SK-N-SH treated with all-trans-retinoic acid at 6 μM for 48 hours (cell line): ENCODE measurements at regions not wholly inside any gene's neighbourhood (a gene's known extent, or its start where the extent isn't known, plus 50 kb on each side); places are given as distances from the start of the nearest gene placed in this dataset.

Source experiments
- ATAC-seq: fragments of 200-7000 bp; cut with Tn5 transposase; 3 replicates; pipeline ENCODE4 v1.9.1; 2020; ENCODE audit warnings: mild to moderate bottlenecking, moderate library complexity
- ARNTL ChIP-seq: fragments of 450-650 bp; formaldehyde crosslinking; IDR thresholded peaks from 2 replicates; pipeline ENCODE4 v1.5.0; 2020; ENCODE audit warnings: low read depth, mild to moderate bottlenecking, moderate library complexity, borderline replicate concordance
- BACH2 ChIP-seq: fragments of 250-450 bp; sonication (Bioruptor Pico); IDR thresholded peaks from 2 replicates; pipeline ENCODE4 v1.9.0; 2021; ENCODE audit warnings: mild to moderate bottlenecking, borderline replicate concordance
- CSDC2 ChIP-seq: fragments of 250-450 bp; sonication (Bioruptor Pico); IDR thresholded peaks from 2 replicates; pipeline ENCODE4 v1.5.0; 2020; ENCODE audit warnings: mild to moderate bottlenecking, moderate library complexity
- ESRRG ChIP-seq: fragments of 250-450 bp; sonication (Bioruptor Pico); IDR thresholded peaks from 2 replicates; pipeline ENCODE4 v1.6.1; 2021; ENCODE audit warnings: mild to moderate bottlenecking
- GLIS3 ChIP-seq: fragments of 250-450 bp; sonication (Bioruptor Pico); IDR thresholded peaks from 2 replicates; pipeline ENCODE4 v1.5.0; 2020; ENCODE audit warnings: mild to moderate bottlenecking, moderate library complexity
- ISL1 ChIP-seq: fragments of 250-450 bp; sonication (Bioruptor Pico); IDR thresholded peaks from 2 replicates; pipeline ENCODE4 v2.1.2; 2022; ENCODE audit warnings: mild to moderate bottlenecking, moderate library complexity
- OSR1 ChIP-seq: fragments of 250-450 bp; sonication (Bioruptor Pico); IDR thresholded peaks from 2 replicates; pipeline ENCODE4 v1.8.0; 2022; ENCODE audit warnings: moderate library complexity, mild to moderate bottlenecking, inconsistent platforms
- PATZ1 ChIP-seq: fragments of 250-450 bp; sonication (Bioruptor Pico); IDR thresholded peaks from 2 replicates; pipeline ENCODE4 v1.8.0; 2020; ENCODE audit warnings: mild to moderate bottlenecking, moderate library complexity, borderline replicate concordance
- PPARA ChIP-seq: fragments of 250-450 bp; sonication (Bioruptor Pico); IDR thresholded peaks from 2 replicates; pipeline ENCODE4 v1.5.0; 2020; ENCODE audit warnings: mild to moderate bottlenecking, borderline replicate concordance
- RARB ChIP-seq: fragments of 250-450 bp; sonication (Bioruptor Pico); IDR thresholded peaks from 2 replicates; pipeline ENCODE4 v1.8.0; 2021; ENCODE audit warnings: mild to moderate bottlenecking, moderate library complexity
- SNAI2 ChIP-seq: fragments of 250-450 bp; sonication (Bioruptor Pico); IDR thresholded peaks from 2 replicates; pipeline ENCODE4 v1.5.0; 2020; ENCODE audit warnings: mild to moderate bottlenecking, moderate library complexity
- TCF4 ChIP-seq: fragments of 250-450 bp; sonication (Bioruptor Pico); IDR thresholded peaks from 2 replicates; pipeline ENCODE4 v1.8.0; 2021; ENCODE audit warnings: mild to moderate bottlenecking, moderate library complexity, borderline replicate concordance
- TOX ChIP-seq: fragments of 250-450 bp; sonication (Bioruptor Pico); IDR thresholded peaks from 2 replicates; pipeline ENCODE4 v1.8.0; 2021; ENCODE audit warnings: mild to moderate bottlenecking, moderate library complexity, borderline replicate concordance
- ZC3H10 ChIP-seq: fragments of 250-450 bp; sonication (Bioruptor Pico); IDR thresholded peaks from 2 replicates; pipeline ENCODE4 v1.5.1; 2021; ENCODE audit warnings: mild to moderate bottlenecking, moderate library complexity
- ZFP30 ChIP-seq: fragments of 450-650 bp; formaldehyde crosslinking; IDR thresholded peaks from 2 replicates; pipeline ENCODE4 v1.5.0; 2022; ENCODE audit warnings: mild to moderate bottlenecking, moderate library complexity
- ZNF565 ChIP-seq: fragments of 450-650 bp; formaldehyde crosslinking; conservative IDR thresholded peaks from 2 replicates; pipeline ENCODE4 v1.5.0; 2020; ENCODE audit warnings: low read depth, mild to moderate bottlenecking, moderate library complexity
- ZNF70 ChIP-seq: fragments of 450-650 bp; formaldehyde crosslinking; IDR thresholded peaks from 2 replicates; pipeline ENCODE4 v1.5.0; 2020; ENCODE audit warnings: mild to moderate bottlenecking, moderate library complexity
- TF ChIP-seq, protein P1 (sequence below): fragments of 250-450 bp; sonication (Bioruptor Pico); IDR thresholded peaks from 2 replicates; pipeline ENCODE4 v1.8.0; 2021; ENCODE audit warnings: low read depth, mild to moderate bottlenecking, moderate library complexity, borderline replicate concordance
- TF ChIP-seq, protein P2 (sequence below): fragments of 250-450 bp; sonication (Bioruptor Pico); IDR thresholded peaks from 2 replicates; pipeline ENCODE4 v1.5.0; 2020; ENCODE audit warnings: mild to moderate bottlenecking, moderate library complexity

DNA sequence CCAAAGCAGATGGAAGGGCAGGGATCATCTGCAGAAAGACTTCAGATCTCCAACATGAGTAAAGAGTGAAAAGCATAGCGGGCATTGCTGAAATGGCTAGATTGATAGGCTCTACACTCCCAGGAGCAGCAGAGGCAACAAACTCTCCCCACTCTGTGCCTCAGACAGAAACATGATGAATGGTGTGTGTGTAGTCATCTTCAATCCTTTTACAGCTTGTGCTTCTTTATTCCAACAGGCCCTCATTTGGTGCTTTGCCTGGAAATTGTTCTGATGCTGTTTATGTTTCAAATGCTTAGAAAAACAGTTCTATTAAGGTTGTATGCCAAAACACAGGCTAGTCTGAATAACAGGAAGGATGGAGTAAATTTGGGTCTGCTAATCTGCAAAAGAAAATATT, 176.2 kb downstream of the DMRTA1 start:
- ATAC-seq, result no peak

DNA sequence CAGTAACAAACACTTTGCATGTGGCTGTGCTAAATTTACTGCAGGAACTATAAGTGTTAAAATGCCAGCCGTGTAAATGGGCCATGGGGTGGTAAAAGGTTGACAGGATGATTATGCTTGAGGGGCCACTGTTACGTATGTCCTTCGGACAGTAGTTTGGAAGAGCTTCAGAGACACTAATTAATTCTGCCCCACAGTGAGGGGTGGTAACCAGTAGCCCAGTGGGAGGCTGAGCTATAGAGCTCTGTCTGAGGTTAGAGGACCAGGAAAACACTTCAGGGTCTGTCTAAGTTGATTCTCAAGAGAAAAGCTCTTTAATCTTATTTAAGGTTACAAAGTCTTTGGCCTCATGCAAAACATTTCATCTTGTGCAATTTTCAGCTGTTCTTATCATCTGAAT, 176.6 kb downstream of the DMRTA1 start:
- no peak for TF ChIP-seq ISL1 (CRISPR knock-in tag)
- TF ChIP-seq, protein P1, sequence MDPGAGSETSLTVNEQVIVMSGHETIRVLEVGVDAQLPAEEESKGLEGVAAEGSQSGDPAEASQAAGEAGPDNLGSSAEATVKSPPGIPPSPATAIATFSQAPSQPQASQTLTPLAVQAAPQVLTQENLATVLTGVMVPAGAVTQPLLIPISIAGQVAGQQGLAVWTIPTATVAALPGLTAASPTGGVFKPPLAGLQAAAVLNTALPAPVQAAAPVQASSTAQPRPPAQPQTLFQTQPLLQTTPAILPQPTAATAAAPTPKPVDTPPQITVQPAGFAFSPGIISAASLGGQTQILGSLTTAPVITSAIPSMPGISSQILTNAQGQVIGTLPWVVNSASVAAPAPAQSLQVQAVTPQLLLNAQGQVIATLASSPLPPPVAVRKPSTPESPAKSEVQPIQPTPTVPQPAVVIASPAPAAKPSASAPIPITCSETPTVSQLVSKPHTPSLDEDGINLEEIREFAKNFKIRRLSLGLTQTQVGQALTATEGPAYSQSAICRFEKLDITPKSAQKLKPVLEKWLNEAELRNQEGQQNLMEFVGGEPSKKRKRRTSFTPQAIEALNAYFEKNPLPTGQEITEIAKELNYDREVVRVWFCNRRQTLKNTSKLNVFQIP, result no peak
- no peak for TF ChIP-seq BACH2 (CRISPR knock-in tag)
- TF ChIP-seq ESRRG (CRISPR knock-in tag), result no peak
- no peak for TF ChIP-seq TCF4 (CRISPR knock-in tag)
- TF ChIP-seq RARB (CRISPR knock-in tag), result no peak
- TF ChIP-seq ZFP30 (CRISPR knock-in tag), result no peak
- no peak for ATAC-seq

More for the DNA sequence above, 176.2 kb downstream of the DMRTA1 start:
- no peak for TF ChIP-seq ZC3H10 (CRISPR knock-in tag)
- TF ChIP-seq ARNTL (CRISPR knock-in tag), result no peak
- TF ChIP-seq GLIS3 (CRISPR knock-in tag), result no peak
- no peak for TF ChIP-seq BACH2 (CRISPR knock-in tag)
- TF ChIP-seq RARB (CRISPR knock-in tag), result no peak

- TF ChIP-seq OSR1 (CRISPR knock-in tag), result no peak
- no peak for TF ChIP-seq PATZ1 (CRISPR knock-in tag)
- no peak for TF ChIP-seq ZNF565 (CRISPR knock-in tag)
- no peak for TF ChIP-seq ZNF70
- no peak for TF ChIP-seq SNAI2
- TF ChIP-seq, all 23 proteins: peak for 0
Observed at GRCh38 chr9:22625540-22625939, 178.9 kb downstream of the DMRTA1 start.

DNA sequence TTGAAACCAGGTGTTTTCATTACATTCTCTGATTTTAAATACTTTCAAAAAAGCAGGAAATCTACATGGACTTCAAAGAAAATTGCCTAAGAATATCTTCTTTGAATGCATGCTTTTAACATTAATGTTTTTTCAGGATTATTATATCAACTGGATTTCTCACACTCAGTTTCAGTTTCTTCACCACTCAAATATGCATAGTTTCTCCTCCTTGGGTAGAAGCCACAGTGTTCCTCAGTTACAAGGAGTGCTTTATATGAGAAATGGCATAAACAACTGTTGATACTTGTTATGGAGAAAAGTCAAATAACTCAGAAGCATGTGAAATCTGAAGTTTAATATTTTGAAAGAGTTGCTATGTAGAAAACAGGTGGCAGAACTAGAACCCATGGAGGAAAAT, 196.9 kb downstream of the DMRTA1 start:
- TF ChIP-seq GLIS3 (CRISPR knock-in tag) (no peak), ESRRG (CRISPR knock-in tag) (no peak), CSDC2 (no peak), TOX (no peak), ZC3H10 (CRISPR knock-in tag) (no peak), ZNF565 (CRISPR knock-in tag) (no peak), PPARA (CRISPR knock-in tag) (no peak), ISL1 (CRISPR knock-in tag) (no peak), RARB (CRISPR knock-in tag) (no peak), SNAI2 (no peak)
- TF ChIP-seq, protein P2, sequence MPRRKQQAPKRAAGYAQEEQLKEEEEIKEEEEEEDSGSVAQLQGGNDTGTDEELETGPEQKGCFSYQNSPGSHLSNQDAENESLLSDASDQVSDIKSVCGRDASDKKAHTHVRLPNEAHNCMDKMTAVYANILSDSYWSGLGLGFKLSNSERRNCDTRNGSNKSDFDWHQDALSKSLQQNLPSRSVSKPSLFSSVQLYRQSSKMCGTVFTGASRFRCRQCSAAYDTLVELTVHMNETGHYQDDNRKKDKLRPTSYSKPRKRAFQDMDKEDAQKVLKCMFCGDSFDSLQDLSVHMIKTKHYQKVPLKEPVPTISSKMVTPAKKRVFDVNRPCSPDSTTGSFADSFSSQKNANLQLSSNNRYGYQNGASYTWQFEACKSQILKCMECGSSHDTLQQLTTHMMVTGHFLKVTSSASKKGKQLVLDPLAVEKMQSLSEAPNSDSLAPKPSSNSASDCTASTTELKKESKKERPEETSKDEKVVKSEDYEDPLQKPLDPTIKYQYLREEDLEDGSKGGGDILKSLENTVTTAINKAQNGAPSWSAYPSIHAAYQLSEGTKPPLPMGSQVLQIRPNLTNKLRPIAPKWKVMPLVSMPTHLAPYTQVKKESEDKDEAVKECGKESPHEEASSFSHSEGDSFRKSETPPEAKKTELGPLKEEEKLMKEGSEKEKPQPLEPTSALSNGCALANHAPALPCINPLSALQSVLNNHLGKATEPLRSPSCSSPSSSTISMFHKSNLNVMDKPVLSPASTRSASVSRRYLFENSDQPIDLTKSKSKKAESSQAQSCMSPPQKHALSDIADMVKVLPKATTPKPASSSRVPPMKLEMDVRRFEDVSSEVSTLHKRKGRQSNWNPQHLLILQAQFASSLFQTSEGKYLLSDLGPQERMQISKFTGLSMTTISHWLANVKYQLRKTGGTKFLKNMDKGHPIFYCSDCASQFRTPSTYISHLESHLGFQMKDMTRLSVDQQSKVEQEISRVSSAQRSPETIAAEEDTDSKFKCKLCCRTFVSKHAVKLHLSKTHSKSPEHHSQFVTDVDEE (CRISPR knock-in tag), result no peak
- TF ChIP-seq, all 23 proteins: peak for 0
- ATAC-seq, result no peak

More at GRCh38 chr9:22625540-22625939, 178.9 kb downstream of the DMRTA1 start:
- no peak for ATAC-seq

- no peak for TF ChIP-seq OSR1 (CRISPR knock-in tag)
- no peak for TF ChIP-seq ESRRG (CRISPR knock-in tag)
- no peak for TF ChIP-seq ZFP30 (CRISPR knock-in tag)
- TF ChIP-seq PPARA (CRISPR knock-in tag), result no peak
- no peak for TF ChIP-seq RARB (CRISPR knock-in tag)
- TF ChIP-seq TOX, result no peak
- TF ChIP-seq, protein P2 (CRISPR knock-in tag), result no peak
- TF ChIP-seq SNAI2, result no peak
- ATAC-seq, result no peak
Observed at GRCh38 chr9:22645893-22646292, 199.3 kb downstream of the DMRTA1 start.
